HEK293 (cell line): ENCODE measurements at regions not wholly inside any gene's neighbourhood (a gene's known extent, or its start where the extent isn't known, plus 50 kb on each side); places are given as distances from the start of the nearest gene placed in this dataset.

Experiments used
- CTCF ChIA-PET: fragments of 350-600 bp; formaldehyde crosslinking; extraction: SDS; loops from one replicate; lab custom pipeline; 2021; ENCODE audit warnings: antibody characterized with exemption; lab: Yijun Ruan, JAX
- POLR2A ChIA-PET: fragments of 300-600 bp; formaldehyde crosslinking; extraction: SDS; loops from one replicate; lab custom pipeline; 2020; ENCODE audit warnings: antibody characterized with exemption, inconsistent platforms; lab: Yijun Ruan, JAX
- H3K27ac ChIP-seq: fragments of 200-500 bp; sonication (Bioruptor generic); 2 replicates; pipeline ENCODE4 v1.5.1; 2014; ENCODE audit warnings: low read depth, low read length, control low read depth, inconsistent platforms; ENCODE audit errors: extremely low read depth
- H3K36me3 ChIP-seq, 2 experiments: fragments of 200-500 bp in 1 of 2; sonication (Bioruptor generic) in 1 of 2; 1 replicate in 1 of 2; 2 replicates in 1 of 2; pipeline ENCODE4 v1.5.1; 2014 to 2017; ENCODE audit warnings: inconsistent platforms in 2 of 2, low read length in 2 of 2; ENCODE audit not compliant: control insufficient read depth in 2 of 2, insufficient read depth in 1 of 2
- H3K4me1 ChIP-seq: fragments of 200-500 bp; sonication (Bioruptor generic); 2 replicates; pipeline ENCODE4 v1.5.1; 2014; ENCODE audit warnings: mild to moderate bottlenecking, low read length, inconsistent platforms; ENCODE audit not compliant: control insufficient read depth, insufficient read depth
- H3K4me3 ChIP-seq: 2 replicates; pipeline ENCODE4 v1.5.1; 2011; ENCODE audit warnings: low read depth, mild to moderate bottlenecking, control low read depth, low read length, moderate library complexity
- H3K9me3 ChIP-seq: fragments of 200-500 bp; sonication (Bioruptor generic); 2 replicates; pipeline ENCODE4 v1.5.1; 2014; ENCODE audit warnings: low read depth, low read length, inconsistent platforms; ENCODE audit not compliant: control insufficient read depth, insufficient read depth
- KLF10 ChIP-seq: fragments of 450-650 bp; IDR thresholded peaks from 2 replicates; pipeline ENCODE4 v1.5.1; 2018; ENCODE audit warnings: missing biosample characterization, mild to moderate bottlenecking, missing genetic modification characterization
- KLF7 ChIP-seq: fragments of 450-650 bp; formaldehyde crosslinking; IDR thresholded peaks from 2 replicates; pipeline ENCODE4 v1.5.1; 2016; ENCODE audit warnings: missing biosample characterization, missing genetic modification characterization, borderline replicate concordance
- PRDM1 ChIP-seq: fragments of 450-650 bp; formaldehyde crosslinking; IDR thresholded peaks from 2 replicates; pipeline ENCODE4; 2016; ENCODE audit warnings: missing biosample characterization, missing genetic modification characterization
- SCRT2 ChIP-seq: fragments of 450-650 bp; formaldehyde crosslinking; IDR thresholded peaks from 2 replicates; pipeline ENCODE4 v1.5.1; 2016; ENCODE audit warnings: missing biosample characterization, missing genetic modification characterization
- SP7 ChIP-seq: fragments of 450-650 bp; formaldehyde crosslinking; IDR thresholded peaks from 2 replicates; pipeline ENCODE4 v1.5.1; 2016; ENCODE audit warnings: missing biosample characterization, missing genetic modification characterization
- ZBTB21 ChIP-seq: fragments of 450-650 bp; formaldehyde crosslinking; IDR thresholded peaks from 2 replicates; pipeline ENCODE4 v1.5.1; 2017; ENCODE audit warnings: missing biosample characterization, missing genetic modification characterization
- ZBTB48 ChIP-seq: fragments of 450-650 bp; formaldehyde crosslinking; IDR thresholded peaks from 2 replicates; pipeline ENCODE4 v1.5.1; 2016; ENCODE audit warnings: missing biosample characterization, missing genetic modification characterization
- ZFP41 ChIP-seq: fragments of 450-650 bp; formaldehyde crosslinking; IDR thresholded peaks from 2 replicates; pipeline ENCODE4 v1.5.1; 2016; ENCODE audit warnings: missing biosample characterization, missing genetic modification characterization, borderline replicate concordance
- ZNF146 ChIP-seq: fragments of 450-650 bp; formaldehyde crosslinking; IDR thresholded peaks from 2 replicates; pipeline ENCODE4 v1.5.1; 2016; ENCODE audit warnings: missing biosample characterization, missing genetic modification characterization
- ZNF350 ChIP-seq: fragments of 450-650 bp; formaldehyde crosslinking; IDR thresholded peaks from 2 replicates; pipeline ENCODE4 v1.5.0; 2017; ENCODE audit warnings: missing biosample characterization, mild to moderate bottlenecking, missing genetic modification characterization
- ZNF549 ChIP-seq: fragments of 450-650 bp; IDR thresholded peaks from 2 replicates; pipeline ENCODE4 v1.5.1; 2018; ENCODE audit warnings: missing biosample characterization, missing genetic modification characterization, mild to moderate bottlenecking, inconsistent platforms, moderate library complexity
- ZNF561 ChIP-seq: fragments of 450-650 bp; IDR thresholded peaks from 2 replicates; pipeline ENCODE4 v1.5.1; 2018; ENCODE audit warnings: missing biosample characterization, missing genetic modification characterization, borderline replicate concordance
- ZNF571 ChIP-seq: fragments of 450-650 bp; formaldehyde crosslinking; IDR thresholded peaks from 2 replicates; pipeline ENCODE4 v1.5.0; 2017; ENCODE audit warnings: missing biosample characterization, missing genetic modification characterization
- ZNF621 ChIP-seq: fragments of 450-650 bp; formaldehyde crosslinking; IDR thresholded peaks from 2 replicates; pipeline ENCODE4 v1.5.1; 2017; ENCODE audit warnings: missing biosample characterization, missing genetic modification characterization
- ZNF654 ChIP-seq: fragments of 450-650 bp; formaldehyde crosslinking; IDR thresholded peaks from 2 replicates; pipeline ENCODE4 v1.5.1; 2016; ENCODE audit warnings: low read depth, missing biosample characterization, missing genetic modification characterization
- ZNF658 ChIP-seq: fragments of 450-650 bp; formaldehyde crosslinking; IDR thresholded peaks from 2 replicates; pipeline ENCODE4; 2016; ENCODE audit warnings: missing biosample characterization, missing genetic modification characterization
- ZNF777 ChIP-seq: fragments of 450-650 bp; formaldehyde crosslinking; IDR thresholded peaks from 2 replicates; pipeline ENCODE4 v1.5.1; 2017; ENCODE audit warnings: missing biosample characterization, missing genetic modification characterization, borderline replicate concordance
- TF ChIP-seq, protein P1 (sequence below): fragments of 450-650 bp; formaldehyde crosslinking; IDR thresholded peaks from 2 replicates; pipeline ENCODE4 v1.5.1; 2016; ENCODE audit warnings: missing biosample characterization, missing genetic modification characterization, borderline replicate concordance
- TF ChIP-seq, protein P2 (sequence below): fragments of 450-650 bp; formaldehyde crosslinking; IDR thresholded peaks from 2 replicates; pipeline ENCODE4 v1.5.0; 2017; ENCODE audit warnings: missing biosample characterization, missing genetic modification characterization, borderline replicate concordance
- TF ChIP-seq, protein P3 (sequence below): fragments of 450-650 bp; formaldehyde crosslinking; IDR thresholded peaks from 2 replicates; pipeline ENCODE4 v1.5.1; 2016; ENCODE audit warnings: missing biosample characterization, missing genetic modification characterization

DNA sequence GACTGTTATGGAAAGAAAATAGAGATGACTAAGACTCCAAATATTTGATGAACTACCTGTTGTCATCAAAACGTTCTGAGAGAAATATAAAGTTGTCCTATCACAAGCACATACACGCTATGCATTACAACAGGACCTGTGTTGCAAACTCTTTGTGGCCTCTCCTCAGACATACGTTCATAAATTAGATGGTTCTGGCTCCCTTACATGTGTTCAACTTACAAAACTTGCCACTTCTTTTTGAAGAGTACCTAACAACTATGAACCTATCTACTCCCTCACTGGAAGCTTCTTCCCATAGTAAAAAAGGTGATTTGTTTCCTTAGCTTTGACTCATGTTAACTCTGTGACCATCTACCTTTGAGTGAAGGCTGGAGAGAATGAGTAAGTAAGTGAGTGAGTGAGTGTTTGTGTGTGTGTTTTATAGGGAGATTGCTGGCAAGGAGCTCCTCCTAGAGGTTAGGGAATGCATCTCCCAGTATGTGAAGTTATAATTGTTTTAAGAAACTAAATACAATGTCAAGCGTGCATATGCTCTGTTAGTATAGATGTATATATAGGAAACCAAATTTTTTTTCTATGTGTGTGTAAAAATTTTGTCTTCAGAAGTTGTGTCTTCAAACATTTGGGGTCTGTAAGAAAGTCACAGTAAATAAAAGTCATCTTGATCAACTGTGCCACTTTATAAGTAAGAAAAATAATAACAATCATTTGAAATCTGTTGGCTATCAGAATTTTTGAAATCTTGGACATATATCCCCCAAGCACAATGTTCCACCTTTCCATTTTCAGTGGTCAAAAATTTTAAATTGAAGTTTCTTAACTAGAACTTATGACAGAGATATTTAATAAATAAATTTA, 1211.1 kb upstream of the GJE1 start:
- Histone ChIP-seq H3K4me1 (no peaks in the 10 kb centered on the region), H3K27ac (no peak overlapping the region), H3K36me3 (no peaks in the 10 kb centered on the region), H3K9me3 (no peaks in the 10 kb centered on the region), H3K4me3 (no peak overlapping the region)
- ChIA-PET CTCF (interaction anchor here (0.5 to 1.5 kb wide), 13 partner anchors 10 to 1703 kb away, joined by 3 to 5 read pairs (median 3); no protein-coding TSS in a partner anchor), POLR2A (interaction anchor here (1.1 kb wide), 1 partner anchor 1547 kb away, joined by 3 read pairs; no protein-coding TSS in a partner anchor)
- TF ChIP-seq ZNF658 (tag by site-specific recombination) (no peak), SP7 (tag by site-specific recombination) (0 out of 2 replicates have a peak, but pooled peaks have one; percentile 23), ZNF621 (tag by site-specific recombination) (no peak), KLF7 (tag by site-specific recombination) (no peak), ZBTB48 (tag by site-specific recombination) (no peak), ZBTB21 (no peak), ZNF549 (tag by site-specific recombination) (no peak), ZNF350 (no peak), ZNF561 (tag by site-specific recombination) (no peak), SCRT2 (tag by site-specific recombination) (0 out of 2 replicates have a peak, but pooled peaks have one; percentile 15), KLF10 (no peak), ZFP41 (no peak), ZNF654 (peak; percentile 90), ZNF571 (tag by site-specific recombination) (no peak), ZNF146 (tag by site-specific recombination) (no peak), ZNF777 (tag by site-specific recombination) (no peak), PRDM1 (peak; percentile 57)
- TF ChIP-seq, protein P1, sequence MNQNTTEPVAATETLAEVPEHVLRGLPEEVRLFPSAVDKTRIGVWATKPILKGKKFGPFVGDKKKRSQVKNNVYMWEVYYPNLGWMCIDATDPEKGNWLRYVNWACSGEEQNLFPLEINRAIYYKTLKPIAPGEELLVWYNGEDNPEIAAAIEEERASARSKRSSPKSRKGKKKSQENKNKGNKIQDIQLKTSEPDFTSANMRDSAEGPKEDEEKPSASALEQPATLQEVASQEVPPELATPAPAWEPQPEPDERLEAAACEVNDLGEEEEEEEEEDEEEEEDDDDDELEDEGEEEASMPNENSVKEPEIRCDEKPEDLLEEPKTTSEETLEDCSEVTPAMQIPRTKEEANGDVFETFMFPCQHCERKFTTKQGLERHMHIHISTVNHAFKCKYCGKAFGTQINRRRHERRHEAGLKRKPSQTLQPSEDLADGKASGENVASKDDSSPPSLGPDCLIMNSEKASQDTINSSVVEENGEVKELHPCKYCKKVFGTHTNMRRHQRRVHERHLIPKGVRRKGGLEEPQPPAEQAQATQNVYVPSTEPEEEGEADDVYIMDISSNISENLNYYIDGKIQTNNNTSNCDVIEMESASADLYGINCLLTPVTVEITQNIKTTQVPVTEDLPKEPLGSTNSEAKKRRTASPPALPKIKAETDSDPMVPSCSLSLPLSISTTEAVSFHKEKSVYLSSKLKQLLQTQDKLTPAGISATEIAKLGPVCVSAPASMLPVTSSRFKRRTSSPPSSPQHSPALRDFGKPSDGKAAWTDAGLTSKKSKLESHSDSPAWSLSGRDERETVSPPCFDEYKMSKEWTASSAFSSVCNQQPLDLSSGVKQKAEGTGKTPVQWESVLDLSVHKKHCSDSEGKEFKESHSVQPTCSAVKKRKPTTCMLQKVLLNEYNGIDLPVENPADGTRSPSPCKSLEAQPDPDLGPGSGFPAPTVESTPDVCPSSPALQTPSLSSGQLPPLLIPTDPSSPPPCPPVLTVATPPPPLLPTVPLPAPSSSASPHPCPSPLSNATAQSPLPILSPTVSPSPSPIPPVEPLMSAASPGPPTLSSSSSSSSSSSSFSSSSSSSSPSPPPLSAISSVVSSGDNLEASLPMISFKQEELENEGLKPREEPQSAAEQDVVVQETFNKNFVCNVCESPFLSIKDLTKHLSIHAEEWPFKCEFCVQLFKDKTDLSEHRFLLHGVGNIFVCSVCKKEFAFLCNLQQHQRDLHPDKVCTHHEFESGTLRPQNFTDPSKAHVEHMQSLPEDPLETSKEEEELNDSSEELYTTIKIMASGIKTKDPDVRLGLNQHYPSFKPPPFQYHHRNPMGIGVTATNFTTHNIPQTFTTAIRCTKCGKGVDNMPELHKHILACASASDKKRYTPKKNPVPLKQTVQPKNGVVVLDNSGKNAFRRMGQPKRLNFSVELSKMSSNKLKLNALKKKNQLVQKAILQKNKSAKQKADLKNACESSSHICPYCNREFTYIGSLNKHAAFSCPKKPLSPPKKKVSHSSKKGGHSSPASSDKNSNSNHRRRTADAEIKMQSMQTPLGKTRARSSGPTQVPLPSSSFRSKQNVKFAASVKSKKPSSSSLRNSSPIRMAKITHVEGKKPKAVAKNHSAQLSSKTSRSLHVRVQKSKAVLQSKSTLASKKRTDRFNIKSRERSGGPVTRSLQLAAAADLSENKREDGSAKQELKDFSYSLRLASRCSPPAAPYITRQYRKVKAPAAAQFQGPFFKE (tag by site-specific recombination), result no peak
- TF ChIP-seq, protein P2, sequence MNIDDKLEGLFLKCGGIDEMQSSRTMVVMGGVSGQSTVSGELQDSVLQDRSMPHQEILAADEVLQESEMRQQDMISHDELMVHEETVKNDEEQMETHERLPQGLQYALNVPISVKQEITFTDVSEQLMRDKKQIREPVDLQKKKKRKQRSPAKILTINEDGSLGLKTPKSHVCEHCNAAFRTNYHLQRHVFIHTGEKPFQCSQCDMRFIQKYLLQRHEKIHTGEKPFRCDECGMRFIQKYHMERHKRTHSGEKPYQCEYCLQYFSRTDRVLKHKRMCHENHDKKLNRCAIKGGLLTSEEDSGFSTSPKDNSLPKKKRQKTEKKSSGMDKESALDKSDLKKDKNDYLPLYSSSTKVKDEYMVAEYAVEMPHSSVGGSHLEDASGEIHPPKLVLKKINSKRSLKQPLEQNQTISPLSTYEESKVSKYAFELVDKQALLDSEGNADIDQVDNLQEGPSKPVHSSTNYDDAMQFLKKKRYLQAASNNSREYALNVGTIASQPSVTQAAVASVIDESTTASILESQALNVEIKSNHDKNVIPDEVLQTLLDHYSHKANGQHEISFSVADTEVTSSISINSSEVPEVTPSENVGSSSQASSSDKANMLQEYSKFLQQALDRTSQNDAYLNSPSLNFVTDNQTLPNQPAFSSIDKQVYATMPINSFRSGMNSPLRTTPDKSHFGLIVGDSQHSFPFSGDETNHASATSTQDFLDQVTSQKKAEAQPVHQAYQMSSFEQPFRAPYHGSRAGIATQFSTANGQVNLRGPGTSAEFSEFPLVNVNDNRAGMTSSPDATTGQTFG, result no peak
- TF ChIP-seq, protein P3, sequence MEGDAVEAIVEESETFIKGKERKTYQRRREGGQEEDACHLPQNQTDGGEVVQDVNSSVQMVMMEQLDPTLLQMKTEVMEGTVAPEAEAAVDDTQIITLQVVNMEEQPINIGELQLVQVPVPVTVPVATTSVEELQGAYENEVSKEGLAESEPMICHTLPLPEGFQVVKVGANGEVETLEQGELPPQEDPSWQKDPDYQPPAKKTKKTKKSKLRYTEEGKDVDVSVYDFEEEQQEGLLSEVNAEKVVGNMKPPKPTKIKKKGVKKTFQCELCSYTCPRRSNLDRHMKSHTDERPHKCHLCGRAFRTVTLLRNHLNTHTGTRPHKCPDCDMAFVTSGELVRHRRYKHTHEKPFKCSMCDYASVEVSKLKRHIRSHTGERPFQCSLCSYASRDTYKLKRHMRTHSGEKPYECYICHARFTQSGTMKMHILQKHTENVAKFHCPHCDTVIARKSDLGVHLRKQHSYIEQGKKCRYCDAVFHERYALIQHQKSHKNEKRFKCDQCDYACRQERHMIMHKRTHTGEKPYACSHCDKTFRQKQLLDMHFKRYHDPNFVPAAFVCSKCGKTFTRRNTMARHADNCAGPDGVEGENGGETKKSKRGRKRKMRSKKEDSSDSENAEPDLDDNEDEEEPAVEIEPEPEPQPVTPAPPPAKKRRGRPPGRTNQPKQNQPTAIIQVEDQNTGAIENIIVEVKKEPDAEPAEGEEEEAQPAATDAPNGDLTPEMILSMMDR (tag by site-specific recombination), result peak; percentile 61
